Panc1 (cell line): ENCODE measurements at regions not wholly inside any gene's neighbourhood (a gene's known extent, or its start where the extent isn't known, plus 50 kb on each side); places are given as distances from the start of the nearest gene placed in this dataset.
"Not testable (repeated sequence)": the region's sequence is repeated elsewhere in the genome, so short reads cannot be mapped to it uniquely, and the experiment has no call there.

ENCODE experiments used
- ATAC-seq: fragments of 200-7000 bp; cut with Tn5 transposase; 2 replicates; pipeline ENCODE4 v1.9.1; 2020; ENCODE audit warnings: mild to moderate bottlenecking, moderate library complexity
- BruUV-seq: library from RNA; stranded (reverse); fragments of 400-500 nt; replicated peaks from 2 replicates; lab custom pipeline; 2021; lab: Mats Ljungman, UMichigan
- CTCF ChIA-PET: fragments of 300-600 bp; sonication (Branson Sonifier 250); formaldehyde crosslinking; loops from one replicate; lab custom pipeline; 2022; ENCODE audit warnings: antibody characterized with exemption; lab: Charles Lee
- POLR2A ChIA-PET: fragments of 300-600 bp; sonication (Branson Sonifier 250); formaldehyde crosslinking; loops from one replicate; lab custom pipeline; 2022; ENCODE audit warnings: antibody characterized with exemption; lab: Charles Lee
- DNase-seq: peaks from one replicate; pipeline ENCODE4 v3.0.0-alpha.2; 2010; ENCODE audit warnings: low read depth, low spot score
- H3K27ac ChIP-seq: 2 replicates; pipeline ENCODE4 v1.5.1; 2011; ENCODE audit warnings: mild to moderate bottlenecking, low read length, inconsistent platforms
- H3K27me3 ChIP-seq: fragments of 200-500 bp; sonication (Bioruptor generic); 2 replicates; pipeline ENCODE4 v1.6.0; 2014; ENCODE audit warnings: low read length, inconsistent platforms; ENCODE audit not compliant: control insufficient read depth, insufficient read depth
- H3K36me3 ChIP-seq: fragments of 200-500 bp; sonication (Bioruptor generic); 2 replicates; pipeline ENCODE4 v1.5.1; 2014; ENCODE audit warnings: inconsistent platforms, mild to moderate bottlenecking, low read length, moderate library complexity; ENCODE audit not compliant: control insufficient read depth, insufficient read depth
- H3K4me1 ChIP-seq: 2 replicates; pipeline ENCODE4 v1.5.1; 2011; ENCODE audit warnings: inconsistent platforms, mild to moderate bottlenecking, low read length, moderate library complexity; ENCODE audit not compliant: control insufficient read depth, insufficient read depth
- H3K4me3 ChIP-seq, 2 experiments: 2 replicates each; pipeline ENCODE4 v1.5.1; 2011 to 2012; ENCODE audit warnings: low read depth in 2 of 2, low read length in 2 of 2, mild to moderate bottlenecking in 2 of 2, inconsistent platforms in 1 of 2, moderate library complexity in 1 of 2
- H3K9me3 ChIP-seq: fragments of 200-500 bp; sonication (Bioruptor generic); 2 replicates; pipeline ENCODE4 v1.5.1; 2014; ENCODE audit warnings: low read depth, mild to moderate bottlenecking, inconsistent platforms, low read length, moderate library complexity; ENCODE audit not compliant: control insufficient read depth, insufficient read depth
- POLR2AphosphoS5 ChIP-seq: IDR thresholded peaks from 2 replicates; pipeline ENCODE4 v1.6.1; 2012; ENCODE audit warnings: mild to moderate bottlenecking, low read depth, low read length, moderate library complexity
- REST ChIP-seq, 2 experiments: IDR thresholded peaks; 2 replicates each; pipeline ENCODE4 v1.6.1; 2011 to 2012; ENCODE audit warnings: low read depth in 2 of 2, control low read depth in 1 of 2, low read length in 1 of 2, mild to moderate bottlenecking in 1 of 2, moderate library complexity in 1 of 2; ENCODE audit not compliant: insufficient read depth in 1 of 2
- SIN3A ChIP-seq: IDR thresholded peaks from 2 replicates; pipeline ENCODE4 v1.6.1; 2012; ENCODE audit warnings: low read depth, mild to moderate bottlenecking, low read length, moderate library complexity, borderline replicate concordance; ENCODE audit not compliant: insufficient read depth
- TCF7L2 ChIP-seq: IDR thresholded peaks from 2 replicates; pipeline ENCODE4 v1.6.1; 2011; ENCODE audit warnings: mild to moderate bottlenecking, low read depth, low read length, inconsistent platforms
- in situ Hi-C: cut with HindIII; loops from 2 replicates; pipeline ENCODE4 v1.10.0; 2016; ENCODE audit warnings: low sequenced_read_pairs, low pct_unique_long_range_greater_than_20kb
- intact Hi-C: fragments of 100-400 bp; cut with micrococcal nuclease; formaldehyde crosslinking; loops from one replicate; pipeline ENCODE4 v1.10.0; 2022; ENCODE audit not compliant: unreplicated experiment
- TF ChIP-seq, protein P1 (sequence below): fragments of 450-650 bp; IDR thresholded peaks from 2 replicates; pipeline ENCODE4 v1.5.1; 2017; ENCODE audit warnings: mild to moderate bottlenecking

DNA sequence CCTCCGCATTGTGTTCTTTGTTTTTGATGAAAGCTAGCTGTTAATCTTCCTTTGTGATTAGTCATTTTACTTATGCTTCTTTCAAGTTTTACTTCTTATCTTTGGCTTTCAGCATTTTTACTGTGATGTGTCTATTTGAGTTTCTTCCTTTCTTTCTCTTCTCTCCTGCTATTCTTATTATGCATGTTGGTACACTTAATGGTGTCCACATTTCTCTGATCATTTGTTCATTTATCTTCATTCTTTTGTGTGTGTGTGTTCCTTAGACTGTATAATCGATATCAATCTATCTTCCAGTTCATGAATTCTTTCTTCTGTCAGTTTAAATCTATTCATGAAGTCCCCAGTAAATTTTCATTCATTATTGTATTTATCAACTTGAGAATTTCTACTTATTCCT is 1650.3 kb downstream of the BRINP3 start:
- H3K36me3 ChIP-seq: no peaks in the 10 kb centered on the region
- H3K4me1 ChIP-seq: no peaks in the 10 kb centered on the region
- POLR2A ChIA-PET: no interaction called here
- DNase-seq (no peak), ATAC-seq (no peak)
- TF ChIP-seq, protein P1, sequence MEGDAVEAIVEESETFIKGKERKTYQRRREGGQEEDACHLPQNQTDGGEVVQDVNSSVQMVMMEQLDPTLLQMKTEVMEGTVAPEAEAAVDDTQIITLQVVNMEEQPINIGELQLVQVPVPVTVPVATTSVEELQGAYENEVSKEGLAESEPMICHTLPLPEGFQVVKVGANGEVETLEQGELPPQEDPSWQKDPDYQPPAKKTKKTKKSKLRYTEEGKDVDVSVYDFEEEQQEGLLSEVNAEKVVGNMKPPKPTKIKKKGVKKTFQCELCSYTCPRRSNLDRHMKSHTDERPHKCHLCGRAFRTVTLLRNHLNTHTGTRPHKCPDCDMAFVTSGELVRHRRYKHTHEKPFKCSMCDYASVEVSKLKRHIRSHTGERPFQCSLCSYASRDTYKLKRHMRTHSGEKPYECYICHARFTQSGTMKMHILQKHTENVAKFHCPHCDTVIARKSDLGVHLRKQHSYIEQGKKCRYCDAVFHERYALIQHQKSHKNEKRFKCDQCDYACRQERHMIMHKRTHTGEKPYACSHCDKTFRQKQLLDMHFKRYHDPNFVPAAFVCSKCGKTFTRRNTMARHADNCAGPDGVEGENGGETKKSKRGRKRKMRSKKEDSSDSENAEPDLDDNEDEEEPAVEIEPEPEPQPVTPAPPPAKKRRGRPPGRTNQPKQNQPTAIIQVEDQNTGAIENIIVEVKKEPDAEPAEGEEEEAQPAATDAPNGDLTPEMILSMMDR: no peak
- TF ChIP-seq TCF7L2 (no peak), POLR2AphosphoS5 (no peak), SIN3A (no peak), REST (IDR thresholded peaks at IDR 0.05; ENCODE audit: insufficient read depth in 1 of 2, low read depth in 2 of 2, low read length in 1 of 2) (no peak)
- no peak overlapping the region for H3K27ac ChIP-seq
- H3K9me3 ChIP-seq: no peaks in the 10 kb centered on the region
- no peaks in the 10 kb centered on the region for H3K27me3 ChIP-seq
- CTCF ChIA-PET: no interaction called here
- H3K4me3 ChIP-seq: no peak overlapping the region
- BruUV-seq: no TSS peak
- intact Hi-C loops (no loop called here), in situ Hi-C loops (no loop called here)

GRCh38 chr1:188841111-188841696 is 1636.5 kb downstream of the BRINP3 start:
- BruUV-seq, H3K4me3 ChIP-seq, POLR2A ChIA-PET, H3K27ac ChIP-seq, DNase-seq, H3K27me3 ChIP-seq, H3K4me1 ChIP-seq, H3K36me3 ChIP-seq, in situ Hi-C loops, CTCF ChIA-PET, H3K9me3 ChIP-seq, intact Hi-C loops, ATAC-seq: not testable (repeated sequence)

- Histone ChIP-seq H3K4me3 (no peak overlapping the region), H3K27ac (no peak overlapping the region), H3K9me3 (no peaks in the 10 kb centered on the region), H3K27me3 (no peaks in the 10 kb centered on the region), H3K4me1 (no peaks in the 10 kb centered on the region), H3K36me3 (no peaks in the 10 kb centered on the region)
- intact Hi-C loops: no loop called here
- ATAC-seq (no peak), DNase-seq (no peak)
- CTCF ChIA-PET: no interaction called here
- POLR2A ChIA-PET: no interaction called here
- TF ChIP-seq POLR2AphosphoS5 (no peak), REST (IDR thresholded peaks at IDR 0.05; ENCODE audit: insufficient read depth in 1 of 2, low read depth in 2 of 2, low read length in 1 of 2) (no peak)
- TF ChIP-seq, protein P1: no peak
- in situ Hi-C loops: no loop called here
- no TSS peak for BruUV-seq
Measured at GRCh38 chr1:188846468-188846867, 1631.2 kb downstream of the BRINP3 start.
